Psoas muscle (tissue), 7 donors: ENCODE measurements at regions not wholly inside any gene's neighbourhood (a gene's known extent, or its start where the extent isn't known, plus 50 kb on each side); places are given as distances from the start of the nearest gene placed in this dataset.

Source experiments
- ATAC-seq, 4 donors: fragments of 200-7000 bp; cut with Tn5 transposase; one replicate each; pipeline ENCODE4 v1.9.1; 2020; ENCODE audit warnings: moderate library complexity in 3 of 4, mild to moderate bottlenecking in 2 of 4
- DNase-seq, 2 donors: peaks; one replicate each; pipeline ENCODE4 v3.0.0-alpha.2; 2020
- H3K27ac ChIP-seq: fragments of 200-600 bp; one replicate; pipeline ENCODE4 v1.8.0; 2022
- H3K27me3 ChIP-seq, 3 donors: fragments of 200-600 bp in 1 of 3; one replicate each; pipeline versions ENCODE4 v1.6.1 to v1.8.0; 2013 to 2022; ENCODE audit warnings: low read length in 2 of 3, mild to moderate bottlenecking in 2 of 3, moderate library complexity in 1 of 3; ENCODE audit not compliant: insufficient read depth in 3 of 3
- H3K36me3 ChIP-seq, 2 donors: fragments of 200-600 bp in 1 of 2; one replicate each; pipeline versions ENCODE4 v1.6.1 to v1.8.0; 2013 to 2022; ENCODE audit warnings: low read depth in 1 of 2, mild to moderate bottlenecking in 1 of 2, moderate library complexity in 1 of 2; ENCODE audit not compliant: insufficient read depth in 1 of 2
- H3K4me1 ChIP-seq: fragments of 200-600 bp; one replicate; pipeline ENCODE4 v1.8.0; 2022
- H3K4me3 ChIP-seq: fragments of 200-600 bp; one replicate; pipeline ENCODE4 v1.8.0; 2022; ENCODE audit warnings: mild to moderate bottlenecking
- H3K9me3 ChIP-seq: fragments of 200-600 bp; one replicate; pipeline ENCODE4 v1.8.0; 2022
- WGBS, 3 donors: extraction: QIAGEN DNeasy Blood & Tissue Kit; methylation state at CpG; one replicate each; pipeline versions ENCODE4 v1.1.6 to v1.1.7; 2013; 5-methylcytosine and 5-hydroxymethylcytosine counted together
- intact Hi-C, 2 donors: fragments of 100-400 bp; cut with DNase I; formaldehyde crosslinking; loops; one replicate each; pipeline versions ENCODE4 v1.11.0 to v1.14.2; 2022
- TF ChIP-seq, protein P1 (sequence below): fragments of 200-600 bp; IDR thresholded peaks from one replicate; pipeline ENCODE4 v1.8.0; 2022; ENCODE audit warnings: antibody characterized with exemption
- donor health status: healthy with polysubstance abuse.
- donor health status: DM: no; HTN: no; CAD: no; lungs with moderate emphysema.
- donor health status: Bipolar disorder and iron deficiency.
- donor health status: healthy.
- donor health status: DM: yes; HTN: yes; CAD: no.
- donor health status: DM: no; HTN: no; CAD: no.
- donor health status: DM: yes; HTN: yes; CAD: no.

DNA sequence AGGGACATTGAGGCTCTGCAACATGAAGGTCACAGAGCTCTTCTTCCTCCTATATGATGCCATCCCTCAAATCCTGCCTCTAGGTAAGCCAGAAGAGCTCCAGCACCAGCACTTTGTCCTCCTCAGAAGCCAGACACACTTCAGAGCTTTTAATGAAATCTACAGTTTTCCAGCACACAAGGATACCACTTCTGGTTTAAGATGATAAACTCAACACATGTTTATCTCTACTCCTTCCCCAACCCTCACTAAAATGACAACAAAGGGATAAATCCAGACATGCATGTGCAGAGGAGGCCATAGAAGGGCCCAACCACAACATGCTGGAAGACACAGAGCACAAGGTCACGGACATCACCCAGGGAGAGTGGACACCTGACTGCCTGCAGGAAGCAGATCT is 195.3 kb downstream of the USP12 start:
- Histone ChIP-seq H3K27me3 (peaks cover 0 to 14% (median 0%) of the 10 kb centered on the region in 3 donors), H3K27ac (no peak overlapping the region), H3K9me3 (no peaks in the 10 kb centered on the region), H3K36me3 (no peaks in the 10 kb centered on the region), H3K4me1 (no peaks in the 10 kb centered on the region), H3K4me3 (no peak overlapping the region)
- TF ChIP-seq, protein P1, sequence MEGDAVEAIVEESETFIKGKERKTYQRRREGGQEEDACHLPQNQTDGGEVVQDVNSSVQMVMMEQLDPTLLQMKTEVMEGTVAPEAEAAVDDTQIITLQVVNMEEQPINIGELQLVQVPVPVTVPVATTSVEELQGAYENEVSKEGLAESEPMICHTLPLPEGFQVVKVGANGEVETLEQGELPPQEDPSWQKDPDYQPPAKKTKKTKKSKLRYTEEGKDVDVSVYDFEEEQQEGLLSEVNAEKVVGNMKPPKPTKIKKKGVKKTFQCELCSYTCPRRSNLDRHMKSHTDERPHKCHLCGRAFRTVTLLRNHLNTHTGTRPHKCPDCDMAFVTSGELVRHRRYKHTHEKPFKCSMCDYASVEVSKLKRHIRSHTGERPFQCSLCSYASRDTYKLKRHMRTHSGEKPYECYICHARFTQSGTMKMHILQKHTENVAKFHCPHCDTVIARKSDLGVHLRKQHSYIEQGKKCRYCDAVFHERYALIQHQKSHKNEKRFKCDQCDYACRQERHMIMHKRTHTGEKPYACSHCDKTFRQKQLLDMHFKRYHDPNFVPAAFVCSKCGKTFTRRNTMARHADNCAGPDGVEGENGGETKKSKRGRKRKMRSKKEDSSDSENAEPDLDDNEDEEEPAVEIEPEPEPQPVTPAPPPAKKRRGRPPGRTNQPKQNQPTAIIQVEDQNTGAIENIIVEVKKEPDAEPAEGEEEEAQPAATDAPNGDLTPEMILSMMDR: no peak
- DNase-seq (no peak), ATAC-seq (no peak)
- 81 to 94% (median 90%) methylated on average over 1 of the region's 1 CpG for WGBS, 3 donors
- intact Hi-C loops: no loop called here

DNA sequence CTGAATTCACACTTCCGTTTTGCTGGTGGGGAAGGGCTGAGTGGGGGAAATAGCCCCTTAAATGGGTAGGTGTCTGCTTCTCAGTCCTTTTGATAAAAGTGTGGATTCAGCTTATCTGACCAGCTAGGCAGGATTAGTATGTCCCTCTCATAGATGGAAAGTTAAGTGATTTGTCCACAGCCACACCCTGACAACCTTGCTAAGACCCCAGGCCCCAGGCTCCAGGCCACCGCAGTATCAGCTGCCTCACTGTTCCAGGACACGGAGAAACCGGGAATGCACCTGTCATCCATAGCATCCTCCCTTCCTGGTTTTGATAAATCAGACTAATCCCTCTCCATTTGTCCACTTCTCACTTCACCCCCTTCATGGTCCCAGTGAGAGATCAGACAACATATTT is 197.7 kb downstream of the USP12 start:
- WGBS, 3 donors: 47 to 72% (median 67%) methylated on average over 4 of the region's 4 CpGs
- TF ChIP-seq, protein P1: no peak

DNA sequence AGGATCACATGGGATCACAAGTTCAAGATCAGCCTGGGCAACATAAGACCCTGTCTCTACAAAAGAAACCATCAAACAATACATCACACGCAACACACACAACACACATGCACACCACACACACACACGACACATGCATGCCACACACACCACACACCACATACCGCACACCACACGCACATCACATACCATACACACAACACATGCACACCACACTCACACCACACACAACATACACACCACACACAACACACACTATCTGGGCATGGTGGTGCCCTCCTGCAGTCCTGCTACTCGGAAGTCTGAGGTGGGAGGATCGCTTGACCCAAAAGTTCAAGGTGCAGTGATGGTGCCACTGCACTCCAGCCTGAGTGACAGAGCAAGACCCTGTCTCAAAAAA is 198.3 kb downstream of the USP12 start:
- intact Hi-C loops: no loop called here
- Histone ChIP-seq H3K27ac (no peak overlapping the region), H3K4me1 (no peaks in the 10 kb centered on the region), H3K27me3 (peaks cover 0 to 6% (median 0%) of the 10 kb centered on the region in 3 donors), H3K36me3 (no peaks in the 10 kb centered on the region), H3K4me3 (no peak overlapping the region), H3K9me3 (no peaks in the 10 kb centered on the region)
- ATAC-seq: no peak
- 79 to 86% (median 84%) methylated on average over 6 of the region's 6 CpGs for WGBS, 3 donors
- TF ChIP-seq, protein P1: no peak
- DNase-seq: no peak

More for the DNA sequence above, 197.7 kb downstream of the USP12 start:
- ATAC-seq (no peak), DNase-seq (no peak)
- intact Hi-C loops: no loop called here
- H3K27ac ChIP-seq: no peak overlapping the region
- no peaks in the 10 kb centered on the region for H3K36me3 ChIP-seq
- H3K4me1 ChIP-seq: no peaks in the 10 kb centered on the region
- no peak overlapping the region for H3K4me3 ChIP-seq
- no peaks in the 10 kb centered on the region for H3K9me3 ChIP-seq
- H3K27me3 ChIP-seq: peaks cover 0 to 9% (median 0%) of the 10 kb centered on the region in 3 donors

DNA sequence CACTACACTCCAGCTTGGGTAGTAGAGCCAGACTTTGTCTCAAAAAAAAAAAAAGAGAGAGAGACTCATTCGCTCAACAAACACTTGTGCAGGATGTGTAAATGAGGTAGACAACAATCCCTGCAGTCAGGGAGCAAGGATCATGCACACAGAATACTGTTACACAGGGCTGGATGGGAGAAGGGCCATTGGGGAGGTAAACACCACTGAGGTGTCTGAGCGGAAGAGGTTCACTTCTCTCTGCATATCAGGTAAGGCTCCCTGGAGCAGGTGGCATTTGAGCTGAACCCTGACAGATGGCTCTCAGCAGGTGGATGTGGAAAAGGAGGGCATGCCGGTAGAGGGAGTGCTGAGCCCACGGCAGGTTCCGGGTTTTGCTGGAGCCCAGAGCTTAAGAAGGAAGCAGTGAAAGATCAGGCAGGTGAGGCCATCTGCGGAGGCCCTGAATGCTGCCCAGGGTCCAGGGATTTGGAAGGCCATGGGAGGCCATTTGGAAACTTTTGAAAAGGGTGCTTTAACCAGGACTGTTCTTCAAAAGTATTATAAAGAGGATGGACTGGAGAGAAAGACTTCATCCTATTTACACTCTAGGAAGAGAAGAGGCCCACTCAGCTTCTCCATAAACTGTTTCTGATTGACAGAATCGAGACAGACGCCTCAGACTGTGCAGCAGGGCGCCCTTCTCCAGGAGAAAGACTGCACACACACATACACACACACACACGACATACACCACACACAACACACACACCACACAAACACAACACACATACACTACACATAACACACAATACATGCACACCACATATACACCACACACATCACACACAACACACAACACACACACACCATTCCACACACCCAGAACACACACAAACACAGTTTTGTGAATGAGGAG is 199.4 kb downstream of the USP12 start:
- H3K36me3 ChIP-seq: no peaks in the 10 kb centered on the region
- ATAC-seq: no peak
- no peaks in the 10 kb centered on the region for H3K4me1 ChIP-seq
- H3K9me3 ChIP-seq: no peaks in the 10 kb centered on the region
- TF ChIP-seq, protein P1: no peak
- intact Hi-C loops: no loop called here
- no peak overlapping the region for H3K27ac ChIP-seq
- no peak for DNase-seq
- 48 to 51% (median 49%) methylated on average over 10 of the region's 10 CpGs for WGBS, 3 donors
- peaks cover 0 to 14% (median 0%) of the 10 kb centered on the region in 3 donors for H3K27me3 ChIP-seq
- H3K4me3 ChIP-seq: no peak overlapping the region
